ENCODE measurements at regions not wholly inside any gene's neighbourhood (a gene's known extent, or its start where the extent isn't known, plus 50 kb on each side); places are given as distances from the start of the nearest gene placed in this dataset.

DNA sequence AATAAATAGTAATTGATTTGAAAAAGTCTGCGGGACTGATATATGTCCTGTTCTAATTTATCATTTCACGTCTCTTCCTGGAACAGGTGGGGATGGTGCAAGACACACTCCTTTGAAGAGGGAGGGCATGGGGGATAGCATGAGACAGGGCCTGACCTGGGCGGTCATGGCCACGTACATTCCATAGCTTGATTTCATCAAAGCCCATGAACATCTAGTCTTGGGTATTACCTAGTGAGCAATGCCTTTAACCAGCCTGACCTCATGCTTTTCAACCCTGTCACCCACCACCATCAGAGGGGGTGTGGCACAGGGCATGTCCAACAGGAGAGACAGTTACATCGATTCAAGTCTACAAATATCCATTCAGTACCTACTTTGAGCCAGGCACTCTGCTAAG is 52.3 kb upstream of the HOPX start:
- Histone ChIP-seq H3F3A (ENCODE audit: control insufficient read depth, insufficient read depth) (no peaks in the 10 kb centered on the region), H4K20me1 (ENCODE audit: control insufficient read depth, insufficient read depth, low read depth, low read length) (no peaks in the 10 kb centered on the region), H3K9me3 (ENCODE audit: control insufficient read depth, insufficient read depth, low read length) (no peaks in the 10 kb centered on the region), H3K36me3 (ENCODE audit: control insufficient read depth, low read length) (no peaks in the 10 kb centered on the region), H3K9me2 (replicated peaks; ENCODE audit: control insufficient read depth, low read length) (no peaks in the 10 kb centered on the region), H3K27me3 (ENCODE audit: control insufficient read depth, low read length) (no peaks in the 10 kb centered on the region), H3K4me3 (ENCODE audit: low read length) (no peak overlapping the region), H3K79me2 (ENCODE audit: control insufficient read depth, low read length) (no peaks in the 10 kb centered on the region), H3K27ac (ENCODE audit: low read depth, low read length) (no peak overlapping the region), H3K4me2 (ENCODE audit: low read length) (no peak overlapping the region), H3K4me1 (ENCODE audit: control insufficient read depth, low read length) (no peaks in the 10 kb centered on the region)
- TF ChIP-seq, protein P1, sequence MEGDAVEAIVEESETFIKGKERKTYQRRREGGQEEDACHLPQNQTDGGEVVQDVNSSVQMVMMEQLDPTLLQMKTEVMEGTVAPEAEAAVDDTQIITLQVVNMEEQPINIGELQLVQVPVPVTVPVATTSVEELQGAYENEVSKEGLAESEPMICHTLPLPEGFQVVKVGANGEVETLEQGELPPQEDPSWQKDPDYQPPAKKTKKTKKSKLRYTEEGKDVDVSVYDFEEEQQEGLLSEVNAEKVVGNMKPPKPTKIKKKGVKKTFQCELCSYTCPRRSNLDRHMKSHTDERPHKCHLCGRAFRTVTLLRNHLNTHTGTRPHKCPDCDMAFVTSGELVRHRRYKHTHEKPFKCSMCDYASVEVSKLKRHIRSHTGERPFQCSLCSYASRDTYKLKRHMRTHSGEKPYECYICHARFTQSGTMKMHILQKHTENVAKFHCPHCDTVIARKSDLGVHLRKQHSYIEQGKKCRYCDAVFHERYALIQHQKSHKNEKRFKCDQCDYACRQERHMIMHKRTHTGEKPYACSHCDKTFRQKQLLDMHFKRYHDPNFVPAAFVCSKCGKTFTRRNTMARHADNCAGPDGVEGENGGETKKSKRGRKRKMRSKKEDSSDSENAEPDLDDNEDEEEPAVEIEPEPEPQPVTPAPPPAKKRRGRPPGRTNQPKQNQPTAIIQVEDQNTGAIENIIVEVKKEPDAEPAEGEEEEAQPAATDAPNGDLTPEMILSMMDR (IDR thresholded peaks at IDR 0.05; ENCODE audit: low read depth, low read length, poor library complexity, severe bottlenecking), result no peak
- no peak for TF ChIP-seq EZH2phosphoT487 (IDR thresholded peaks at IDR 0.05; ENCODE audit: borderline replicate concordance, low read length)

DNA sequence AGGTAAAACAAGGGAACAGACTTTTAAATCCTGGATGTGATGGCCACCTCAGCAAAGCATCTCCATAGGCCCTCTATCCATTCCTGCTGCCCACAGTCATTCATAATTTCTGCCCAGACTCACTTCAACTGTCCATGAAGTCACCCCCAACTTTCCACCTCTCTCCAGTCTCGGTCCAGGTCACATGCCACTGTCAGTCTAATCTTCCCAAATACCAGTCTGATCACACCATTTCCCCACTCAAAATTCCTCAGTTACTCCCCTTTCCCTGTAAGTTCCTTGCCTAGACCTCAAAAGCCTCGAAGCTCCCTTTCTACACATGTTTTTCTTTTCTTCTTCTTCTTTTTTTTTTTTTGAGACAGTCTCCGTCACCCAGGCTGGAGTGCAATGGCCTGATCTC is 51.2 kb upstream of the HOPX start:
- TF ChIP-seq EZH2phosphoT487 (IDR thresholded peaks at IDR 0.05; ENCODE audit: borderline replicate concordance, low read length), result no peak
- TF ChIP-seq, protein P1 (IDR thresholded peaks at IDR 0.05; ENCODE audit: low read depth, low read length, poor library complexity, severe bottlenecking), result no peak
- no peak overlapping the region for H3K27ac ChIP-seq (ENCODE audit: low read depth, low read length)

GRCh38 chr4:56731857-56732256 is 50.8 kb upstream of the HOPX start:
- Histone ChIP-seq H3F3A (ENCODE audit: control insufficient read depth, insufficient read depth) (no peaks in the 10 kb centered on the region), H3K79me2 (ENCODE audit: control insufficient read depth, low read length) (no peaks in the 10 kb centered on the region), H3K4me1 (ENCODE audit: control insufficient read depth, low read length) (no peaks in the 10 kb centered on the region), H3K4me3 (ENCODE audit: low read length) (no peak overlapping the region), H3K27me3 (ENCODE audit: control insufficient read depth, low read length) (no peaks in the 10 kb centered on the region), H3K36me3 (ENCODE audit: control insufficient read depth, low read length) (no peaks in the 10 kb centered on the region), H3K4me2 (ENCODE audit: low read length) (no peak overlapping the region), H3K9me3 (ENCODE audit: control insufficient read depth, insufficient read depth, low read length) (no peaks in the 10 kb centered on the region), H3K27ac (ENCODE audit: low read depth, low read length) (no peak overlapping the region), H4K20me1 (ENCODE audit: control insufficient read depth, insufficient read depth, low read depth, low read length) (no peaks in the 10 kb centered on the region), H3K9me2 (replicated peaks; ENCODE audit: control insufficient read depth, low read length) (no peaks in the 10 kb centered on the region)
- TF ChIP-seq, protein P1 (IDR thresholded peaks at IDR 0.05; ENCODE audit: low read depth, low read length, poor library complexity, severe bottlenecking), result no peak
- no peak for TF ChIP-seq EZH2phosphoT487 (IDR thresholded peaks at IDR 0.05; ENCODE audit: borderline replicate concordance, low read length)

More for the DNA sequence above, 51.2 kb upstream of the HOPX start:
- Histone ChIP-seq H3K4me1 (ENCODE audit: control insufficient read depth, low read length) (no peaks in the 10 kb centered on the region), H3K4me2 (ENCODE audit: low read length) (no peak overlapping the region), H3K4me3 (ENCODE audit: low read length) (no peak overlapping the region), H3K9me3 (ENCODE audit: control insufficient read depth, insufficient read depth, low read length) (no peaks in the 10 kb centered on the region), H3F3A (ENCODE audit: control insufficient read depth, insufficient read depth) (no peaks in the 10 kb centered on the region), H3K79me2 (ENCODE audit: control insufficient read depth, low read length) (no peaks in the 10 kb centered on the region), H4K20me1 (ENCODE audit: control insufficient read depth, insufficient read depth, low read depth, low read length) (no peaks in the 10 kb centered on the region), H3K36me3 (ENCODE audit: control insufficient read depth, low read length) (no peaks in the 10 kb centered on the region), H3K9me2 (replicated peaks; ENCODE audit: control insufficient read depth, low read length) (no peaks in the 10 kb centered on the region), H3K27me3 (ENCODE audit: control insufficient read depth, low read length) (no peaks in the 10 kb centered on the region)
